GM12878 (cell line): ENCODE measurements at regions not wholly inside any gene's neighbourhood (a gene's known extent, or its start where the extent isn't known, plus 50 kb on each side); places are given as distances from the start of the nearest gene placed in this dataset.

Source experiments
- ATAC-seq: fragments of 200-7000 bp; cut with Tn5 transposase; 3 replicates; pipeline ENCODE4 v1.9.1; 2020; ENCODE audit warnings: mild to moderate bottlenecking, moderate library complexity
- BruUV-seq: library from RNA; stranded (reverse); fragments of 400-500 nt; replicated peaks from 2 replicates; lab custom pipeline; 2021; lab: Mats Ljungman, UMichigan
- CTCF ChIA-PET: fragments of 300-600 bp; sonication (Branson Sonifier 250); formaldehyde crosslinking; extraction: SDS; loops from one replicate; lab custom pipeline; 2021; ENCODE audit warnings: inconsistent platforms; lab: Yijun Ruan, JAX
- POLR2A ChIA-PET: fragments of 350-600 bp; formaldehyde crosslinking; extraction: SDS; loops from one replicate; lab custom pipeline; 2021; ENCODE audit warnings: inconsistent platforms; lab: Charles Lee
- RAD21 ChIA-PET: fragments of 300-600 bp; sonication (Branson Sonifier 250); formaldehyde crosslinking; loops from one replicate; lab custom pipeline; 2023; ENCODE audit warnings: antibody characterized with exemption; ENCODE audit not compliant: unreplicated experiment; lab: Charles Lee
- SMC1A ChIA-PET: fragments of 300-600 bp; sonication (Branson Sonifier 250); formaldehyde crosslinking; loops from one replicate; lab custom pipeline; 2023; ENCODE audit not compliant: unreplicated experiment, uncharacterized antibody; lab: Charles Lee
- DNase-seq: peaks from one replicate; pipeline ENCODE4 v3.0.0-alpha.2; 2011; ENCODE audit warnings: low read depth, low spot score
- FAIRE-seq: peaks from 3 replicates; lab custom pipeline; 2011; peaks lifted over from hg19 to GRCh38; lab: Jason Lieb, UNC
- H2AFZ ChIP-seq: 2 replicates; pipeline ENCODE4 v1.6.0; 2011; ENCODE audit warnings: low read depth, low read length, control low read depth; ENCODE audit not compliant: control insufficient read depth
- H3K27ac ChIP-seq: 2 replicates; pipeline ENCODE4 v1.5.1; 2011; ENCODE audit warnings: control low read depth; ENCODE audit not compliant: control insufficient read depth, insufficient read depth
- H3K27me3 ChIP-seq, 2 experiments: replicated peaks in 1 of 2; 2 replicates each; pipeline versions ENCODE4 v1.6.0 to v1.6.1; 2011; ENCODE audit warnings: low read length in 1 of 2; ENCODE audit not compliant: control insufficient read depth in 2 of 2, insufficient read depth in 2 of 2
- H3K36me3 ChIP-seq, 2 experiments: 2 replicates each; pipeline ENCODE4 v1.5.1; 2011; ENCODE audit warnings: low read length in 1 of 2; ENCODE audit not compliant: control insufficient read depth in 2 of 2, insufficient read depth in 2 of 2
- H3K4me1 ChIP-seq: 2 replicates; pipeline ENCODE4 v1.6.1; 2011; ENCODE audit warnings: mild to moderate bottlenecking, low read length, moderate library complexity, mixed read lengths; ENCODE audit not compliant: control insufficient read depth, insufficient read depth
- H3K4me2 ChIP-seq: 2 replicates; pipeline ENCODE4 v1.6.0; 2011; ENCODE audit warnings: control low read depth; ENCODE audit not compliant: control insufficient read depth, insufficient read depth
- H3K4me3 ChIP-seq: fragments of 200-600 bp; sonication (generic); 2 replicates; pipeline ENCODE4 v1.5.1; 2016
- H3K79me2 ChIP-seq: 2 replicates; pipeline ENCODE4 v1.6.0; 2011; ENCODE audit warnings: low read length; ENCODE audit not compliant: control insufficient read depth, insufficient read depth
- H3K9ac ChIP-seq: 2 replicates; pipeline ENCODE4 v1.8.0; 2011; ENCODE audit warnings: low read length, control low read depth, mixed read lengths; ENCODE audit not compliant: control insufficient read depth, insufficient read depth
- H3K9me3 ChIP-seq: replicated peaks from 3 replicates; pipeline ENCODE4 v1.5.1; 2011; ENCODE audit warnings: mild to moderate bottlenecking, low read length; ENCODE audit not compliant: control insufficient read depth, insufficient read depth
- H4K20me1 ChIP-seq: 2 replicates; pipeline ENCODE4 v1.6.0; 2011; ENCODE audit not compliant: control insufficient read depth, insufficient read depth
- CBFB ChIP-seq: IDR thresholded peaks from 2 replicates; pipeline ENCODE4 v1.6.1; 2016; ENCODE audit warnings: antibody characterized with exemption, low read depth
- CEBPB ChIP-seq, 2 experiments: fragments of 150-350 bp in 1 of 2; IDR thresholded peaks; 2 replicates each; pipeline ENCODE4 v1.6.1; 2012 to 2014; ENCODE audit warnings: low read depth in 2 of 2, low read length in 2 of 2, borderline replicate concordance in 1 of 2, inconsistent platforms in 1 of 2
- JUNB ChIP-seq: IDR thresholded peaks from 2 replicates; pipeline ENCODE4 v1.6.1; 2016; ENCODE audit warnings: antibody characterized with exemption, mild to moderate bottlenecking
- ZNF384 ChIP-seq: IDR thresholded peaks from 2 replicates; pipeline ENCODE4 v1.6.1; 2012; ENCODE audit warnings: low read depth, mild to moderate bottlenecking, low read length, improper control_type of control experiment, borderline replicate concordance
- ZNF687 ChIP-seq: fragments of 450-650 bp; IDR thresholded peaks from 2 replicates; pipeline ENCODE4 v1.6.1; 2017; ENCODE audit warnings: mild to moderate bottlenecking, moderate library complexity
- WGBS: methylation state at CpG from one replicate; pipeline ENCODE4 v1.1.6; 2016; ENCODE audit warnings: low lambda C conversion rate; ENCODE audit not compliant: insufficient replicate concordance, insufficient coverage; ENCODE audit errors: missing lambda C conversion rate; 5-methylcytosine and 5-hydroxymethylcytosine counted together
- in situ Hi-C: fragments of 300-500 bp; cut with MboI; formaldehyde crosslinking; loops from 9 replicates; pipeline ENCODE4 v1.14.3; 2018; ENCODE audit warnings: mixed read lengths
- intact Hi-C: fragments of 100-400 bp; cut with micrococcal nuclease; formaldehyde crosslinking; loops from one replicate; pipeline ENCODE4 v1.14.2; 2022; ENCODE audit not compliant: unreplicated experiment

GRCh38 chr4:147011411-147011810 is 65.7 kb upstream of the TTC29 start (continued):
- TF ChIP-seq ZNF687, result no peak
- TF ChIP-seq JUNB, result no peak

- no peaks in the 10 kb centered on the region for H3K79me2 ChIP-seq
- no peak overlapping the region for H3K4me3 ChIP-seq
- no peaks in the 10 kb centered on the region for H3K9me3 ChIP-seq
- WGBS, result 5% methylated on average over 5 of the region's 5 CpGs
- FAIRE-seq, result no peak
- ChIA-PET CTCF (interaction anchor here (0.6 to 4.3 kb wide), 3 partner anchors 27 to 1013 kb away, joined by 4 to 16 read pairs (median 4); no protein-coding TSS in a partner anchor), SMC1A (no interaction called here), RAD21 (no interaction called here)
- H3K27me3 ChIP-seq, result no peaks in the 10 kb centered on the region
- no peaks in the 10 kb centered on the region for H4K20me1 ChIP-seq
- H3K4me1 ChIP-seq, result no peaks in the 10 kb centered on the region
- no peak for ATAC-seq
- in situ Hi-C loops (no loop called here), intact Hi-C loops (no loop called here)
- no peak overlapping the region for H3K27ac ChIP-seq
- H2AFZ ChIP-seq, result no peak overlapping the region
- no peak overlapping the region for H3K4me2 ChIP-seq
- DNase-seq, result no peak
- H3K36me3 ChIP-seq, result no peaks in the 10 kb centered on the region
- no peak overlapping the region for H3K9ac ChIP-seq
- BruUV-seq, result no TSS peak
- TF ChIP-seq ZNF384 (no peak), CEBPB (IDR thresholded peaks at IDR 0.05; ENCODE audit: borderline replicate concordance in 1 of 2, low read depth in 2 of 2, low read length in 2 of 2) (no peak), CBFB (no peak)
- TF ChIP-seq, all 136 proteins: peak for 0
- POLR2A ChIA-PET, result no interaction called here
These were observed 66.5 kb upstream of the TTC29 start for GRCh38 chr4:147012059-147012707.
